HUES48 (cell line): ENCODE measurements at regions not wholly inside any gene's neighbourhood (a gene's known extent, or its start where the extent isn't known, plus 50 kb on each side); places are given as distances from the start of the nearest gene placed in this dataset.

Source experiments
- H3K27ac ChIP-seq: one replicate; pipeline ENCODE4 v1.7.0; 2013; ENCODE audit warnings: low read depth, low read length, inconsistent platforms
- H3K27me3 ChIP-seq: 2 replicates; pipeline ENCODE4 v1.6.1; 2013; ENCODE audit warnings: mild to moderate bottlenecking, low read length; ENCODE audit not compliant: control insufficient read depth, insufficient read depth
- H3K36me3 ChIP-seq: 2 replicates; pipeline ENCODE4 v1.6.1; 2013; ENCODE audit warnings: low read length; ENCODE audit not compliant: control insufficient read depth, insufficient read depth
- H3K4me1 ChIP-seq: 2 replicates; pipeline ENCODE4 v1.6.1; 2013; ENCODE audit warnings: mild to moderate bottlenecking, low read length; ENCODE audit not compliant: control insufficient read depth, insufficient read depth
- H3K4me3 ChIP-seq: 2 replicates; pipeline ENCODE4 v1.5.1; 2013; ENCODE audit warnings: mild to moderate bottlenecking, low read depth, low read length
- H3K9ac ChIP-seq: 2 replicates; pipeline ENCODE4 v1.6.1; 2013; ENCODE audit warnings: mild to moderate bottlenecking, low read depth, low read length, moderate library complexity
- H3K9me3 ChIP-seq: 2 replicates; pipeline ENCODE4 v1.6.1; 2013; ENCODE audit warnings: low read length; ENCODE audit not compliant: control insufficient read depth, insufficient read depth

- peaks cover 3% of the 10 kb centered on the region; the same call in 1 of the 2 replicates for H3K9me3 ChIP-seq
- H3K4me1 ChIP-seq = no peaks in the 10 kb centered on the region
- no peaks in the 10 kb centered on the region for H3K36me3 ChIP-seq
- H3K27ac ChIP-seq = no peak overlapping the region
- H3K27me3 ChIP-seq = no peaks in the 10 kb centered on the region
- H3K4me3 ChIP-seq = no peak overlapping the region
- H3K9ac ChIP-seq = no peak overlapping the region
Observed at GRCh38 chr10:75319274-75319673, 82.3 kb downstream of the ZNF503 start.

- H3K9ac ChIP-seq = no peak overlapping the region
- no peaks in the 10 kb centered on the region for H3K27me3 ChIP-seq
- H3K9me3 ChIP-seq = peaks cover 4% of the 10 kb centered on the region; the same call in 1 of the 2 replicates
- no peaks in the 10 kb centered on the region for H3K4me1 ChIP-seq
- H3K36me3 ChIP-seq = no peaks in the 10 kb centered on the region
- H3K27ac ChIP-seq = no peak overlapping the region
- no peak overlapping the region for H3K4me3 ChIP-seq
Observed at GRCh38 chr10:75314570-75314969, 78.8 kb upstream of the COMTD1 start.

- Histone ChIP-seq H3K36me3 (no peaks in the 10 kb centered on the region), H3K4me1 (no peaks in the 10 kb centered on the region), H3K27ac (no peak overlapping the region), H3K9me3 (peaks cover 5% of the 10 kb centered on the region; the same call in 1 of the 2 replicates), H3K27me3 (no peaks in the 10 kb centered on the region), H3K9ac (no peak overlapping the region), H3K4me3 (no peak overlapping the region)
Observed at GRCh38 chr10:75312440-75312839, 76.7 kb upstream of the COMTD1 start.

- H3K4me1 ChIP-seq = no peaks in the 10 kb centered on the region
- H3K36me3 ChIP-seq = no peaks in the 10 kb centered on the region
- no peak overlapping the region for H3K9ac ChIP-seq
Observed at GRCh38 chr10:75305675-75306074, 69.9 kb upstream of the COMTD1 start.

GRCh38 chr10:75304741-75305390 is 69.1 kb upstream of the COMTD1 start:
- Histone ChIP-seq H3K36me3 (no peaks in the 10 kb centered on the region), H3K9me3 (peaks cover 2% of the 10 kb centered on the region; the same call in 1 of the 2 replicates), H3K9ac (no peak overlapping the region), H3K4me1 (no peaks in the 10 kb centered on the region), H3K27ac (no peak overlapping the region), H3K27me3 (no peaks in the 10 kb centered on the region), H3K4me3 (no peak overlapping the region)

More at GRCh38 chr10:75305675-75306074, 69.9 kb upstream of the COMTD1 start:
- H3K27me3 ChIP-seq = no peaks in the 10 kb centered on the region
- H3K4me3 ChIP-seq = no peak overlapping the region
- no peak overlapping the region for H3K27ac ChIP-seq
- H3K9me3 ChIP-seq = peaks cover 2% of the 10 kb centered on the region; the same call in 1 of the 2 replicates

GRCh38 chr10:75304313-75304712 is 68.6 kb upstream of the COMTD1 start:
- H3K4me3 ChIP-seq = no peak overlapping the region
- no peaks in the 10 kb centered on the region for H3K27me3 ChIP-seq

GRCh38 chr10:75303045-75303777 is 67.5 kb upstream of the COMTD1 start:
- Histone ChIP-seq H3K36me3 (no peaks in the 10 kb centered on the region), H3K9me3 (peaks cover 2% of the 10 kb centered on the region; the same call in 1 of the 2 replicates), H3K4me3 (no peak overlapping the region), H3K27me3 (no peaks in the 10 kb centered on the region), H3K4me1 (no peaks in the 10 kb centered on the region), H3K27ac (no peak overlapping the region), H3K9ac (no peak overlapping the region)

More at GRCh38 chr10:75304313-75304712, 68.6 kb upstream of the COMTD1 start:
- H3K36me3 ChIP-seq = no peaks in the 10 kb centered on the region
- H3K9me3 ChIP-seq = peaks cover 2% of the 10 kb centered on the region; the same call in 1 of the 2 replicates
- no peaks in the 10 kb centered on the region for H3K4me1 ChIP-seq
- no peak overlapping the region for H3K27ac ChIP-seq
- no peak overlapping the region for H3K9ac ChIP-seq

GRCh38 chr10:75302029-75302428 is 66.3 kb upstream of the COMTD1 start:
- no peak overlapping the region for H3K9ac ChIP-seq
- no peaks in the 10 kb centered on the region for H3K4me1 ChIP-seq
- no peak overlapping the region for H3K27ac ChIP-seq
- no peaks in the 10 kb centered on the region for H3K9me3 ChIP-seq
- no peaks in the 10 kb centered on the region for H3K36me3 ChIP-seq
- H3K27me3 ChIP-seq = peaks cover 3% of the 10 kb centered on the region
- no peak overlapping the region for H3K4me3 ChIP-seq

GRCh38 chr10:75297021-75297599 is 61.4 kb upstream of the COMTD1 start:
- H3K4me3 ChIP-seq = no peak overlapping the region
- H3K27me3 ChIP-seq = peaks cover 49% of the 10 kb centered on the region
- 0 out of 2 replicates have a peak, but pooled peaks cover 5% of the 10 kb centered on the region for H3K4me1 ChIP-seq
- no peaks in the 10 kb centered on the region for H3K36me3 ChIP-seq
- no peak overlapping the region for H3K27ac ChIP-seq
- H3K9ac ChIP-seq = no peak overlapping the region
- H3K9me3 ChIP-seq = no peaks in the 10 kb centered on the region

- Histone ChIP-seq H3K36me3 (no peaks in the 10 kb centered on the region), H3K9ac (no peak overlapping the region), H3K4me3 (no peak overlapping the region), H3K9me3 (no peaks in the 10 kb centered on the region), H3K27ac (no peak overlapping the region), H3K4me1 (0 out of 2 replicates have a peak, but pooled peaks cover 5% of the 10 kb centered on the region), H3K27me3 (peaks cover 51% of the 10 kb centered on the region)
Observed at GRCh38 chr10:75295868-75296441, 60.2 kb upstream of the COMTD1 start.
